ENCODE measurements at regions not wholly inside any gene's neighbourhood (a gene's known extent, or its start where the extent isn't known, plus 50 kb on each side); places are given as distances from the start of the nearest gene placed in this dataset.

GRCh38 chr5:74028406-74028805 is 402.4 kb downstream of the ARHGEF28 start:
- DNase-seq (ENCODE audit: low read depth in 2 of 2): no peak

DNA sequence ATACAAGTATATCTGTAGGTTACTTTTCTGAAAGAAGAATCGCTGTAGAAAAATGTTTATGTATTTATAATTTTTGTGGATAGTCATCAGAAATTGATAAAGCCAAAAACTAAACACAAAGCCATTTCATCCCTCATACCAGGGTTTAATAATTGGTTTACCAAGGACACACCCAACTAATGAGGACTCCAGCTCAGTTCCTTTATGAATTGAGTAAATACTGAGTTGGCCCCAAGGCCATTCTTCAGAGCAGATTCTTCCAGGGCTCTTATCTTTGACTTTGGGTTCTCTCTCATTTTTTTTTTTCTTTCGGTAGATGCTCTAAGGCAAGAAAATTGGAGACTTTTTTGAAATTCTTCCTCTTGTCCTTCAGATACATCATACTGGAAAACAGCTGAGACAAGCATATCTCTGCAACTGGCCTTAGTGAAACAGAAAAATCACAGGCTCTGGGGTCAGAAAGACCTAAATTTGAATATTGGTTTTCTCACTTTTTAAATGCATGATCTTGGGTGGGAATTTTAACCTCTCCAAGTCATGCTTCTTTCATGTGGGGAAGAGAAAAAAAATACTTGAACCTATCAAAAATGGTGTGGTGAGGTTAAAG is 401.8 kb downstream of the ARHGEF28 start:
- DNase-seq (ENCODE audit: low read depth in 2 of 2): no peak

GRCh38 chr5:74026310-74026709 is 400.3 kb downstream of the ARHGEF28 start:
- no peak for DNase-seq (ENCODE audit: low read depth in 2 of 2)

DNA sequence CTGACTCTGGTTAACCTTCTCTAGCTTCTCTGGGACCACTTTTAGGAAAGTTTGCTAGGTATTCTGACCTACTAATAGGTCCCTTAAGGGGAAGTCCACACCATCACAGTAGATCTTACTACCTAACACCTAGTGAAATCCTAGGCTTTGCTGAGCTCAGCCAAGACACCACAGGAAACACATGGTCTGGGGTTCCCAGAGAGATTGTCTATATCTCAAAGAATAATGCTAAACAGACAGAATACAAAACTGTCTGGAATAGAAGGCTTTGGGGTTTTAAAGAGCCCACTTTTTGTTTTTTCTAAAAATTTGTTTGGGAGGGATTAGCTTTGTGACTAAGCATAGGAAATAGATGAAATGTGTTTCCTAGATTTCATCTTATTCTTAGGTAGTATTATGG is 395.1 kb downstream of the ARHGEF28 start:
- no peak for DNase-seq (ENCODE audit: low read depth in 2 of 2)

DNA sequence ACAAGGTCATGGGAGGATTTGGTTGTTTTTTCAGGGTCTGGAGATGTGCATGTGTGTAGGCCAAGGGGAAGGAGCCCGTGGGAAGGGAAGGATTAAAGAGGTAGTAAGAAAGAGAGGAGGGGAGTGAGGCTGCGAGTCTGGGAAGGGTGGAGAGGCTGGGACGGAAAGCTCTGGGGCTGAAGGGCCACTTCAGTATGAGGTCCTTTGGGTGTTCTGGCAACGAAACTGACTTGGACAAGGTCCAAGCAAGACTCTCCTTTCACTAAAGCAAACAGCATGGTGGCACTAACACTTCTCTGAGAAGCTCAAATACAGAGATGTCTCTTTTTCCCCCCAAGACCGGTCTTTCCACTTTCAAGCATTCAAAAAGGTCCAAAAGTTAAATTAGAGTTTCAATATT is 394.5 kb downstream of the ARHGEF28 start:
- DNase-seq (ENCODE audit: low read depth in 2 of 2): no peak

- DNase-seq (ENCODE audit: low read depth in 2 of 2): no peak
These were observed 393.9 kb downstream of the ARHGEF28 start for GRCh38 chr5:74019923-74020322.

DNA sequence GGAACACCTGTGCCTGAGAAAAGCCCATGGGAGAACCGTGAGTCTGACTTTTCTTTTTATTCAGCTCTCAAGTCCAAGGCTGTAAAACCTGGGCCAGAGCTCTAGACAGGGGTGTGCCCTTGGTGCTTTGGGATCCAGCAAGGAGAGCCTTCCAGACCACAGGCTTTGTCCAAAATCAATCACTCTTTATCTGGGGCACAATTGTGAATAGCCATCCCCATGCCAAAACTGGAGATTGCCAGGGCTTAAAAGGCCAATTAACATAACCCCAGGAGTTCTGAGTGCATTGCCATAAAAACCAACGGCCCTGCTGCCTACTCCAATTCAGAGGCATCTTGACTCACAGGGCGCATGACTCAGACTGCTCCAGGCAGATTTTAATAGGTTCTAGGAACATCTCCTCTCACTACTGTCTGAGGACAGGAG is 391.8 kb downstream of the ARHGEF28 start:
- no peak for DNase-seq (ENCODE audit: low read depth in 2 of 2)

- DNase-seq (ENCODE audit: low read depth in 2 of 2): no peak
These were observed 391.1 kb downstream of the ARHGEF28 start for GRCh38 chr5:74017112-74017511.

GRCh38 chr5:74016373-74016772 is 390.4 kb downstream of the ARHGEF28 start:
- DNase-seq (ENCODE audit: low read depth in 2 of 2): no peak

DNA sequence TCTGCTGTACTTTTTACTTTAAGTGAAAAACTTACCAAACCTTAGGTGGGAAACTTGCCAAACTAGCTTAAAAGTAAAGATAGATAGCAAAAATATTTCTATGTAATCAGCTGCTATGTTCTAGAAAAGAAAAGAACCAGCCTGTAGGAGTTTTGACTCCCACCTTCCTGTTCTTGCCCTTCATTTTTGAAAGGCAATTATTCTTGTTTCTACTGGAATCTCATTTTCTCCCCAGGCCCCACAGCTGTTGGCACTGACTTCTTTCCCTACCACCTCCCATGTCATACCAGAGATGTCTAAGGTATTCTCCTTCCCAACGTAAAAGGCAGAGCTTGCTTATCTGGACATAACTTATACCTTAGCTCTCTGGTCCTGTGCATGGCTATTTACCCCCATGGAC is 389.7 kb downstream of the ARHGEF28 start:
- no peak for DNase-seq (ENCODE audit: low read depth in 2 of 2)

DNA sequence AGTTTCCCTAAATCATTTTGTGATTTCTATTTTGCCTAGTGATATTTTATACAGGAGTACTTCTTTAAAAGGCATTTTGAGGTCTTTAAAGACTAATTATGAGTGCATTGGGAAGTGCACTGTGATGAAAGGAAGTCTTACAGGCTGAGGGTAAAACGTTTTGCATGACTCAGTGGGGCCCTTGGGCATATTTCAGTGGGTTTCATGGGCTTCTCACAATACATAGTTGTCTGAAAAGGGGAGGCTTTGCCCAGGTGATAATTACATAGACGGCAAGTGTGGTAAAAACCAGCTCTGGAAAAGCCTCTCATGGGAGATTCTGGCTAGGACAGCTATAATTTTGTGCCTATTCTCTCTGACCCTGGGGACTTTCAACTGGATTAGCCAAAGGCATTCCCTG is 387.2 kb downstream of the ARHGEF28 start:
- DNase-seq (ENCODE audit: low read depth in 2 of 2): no peak

DNA sequence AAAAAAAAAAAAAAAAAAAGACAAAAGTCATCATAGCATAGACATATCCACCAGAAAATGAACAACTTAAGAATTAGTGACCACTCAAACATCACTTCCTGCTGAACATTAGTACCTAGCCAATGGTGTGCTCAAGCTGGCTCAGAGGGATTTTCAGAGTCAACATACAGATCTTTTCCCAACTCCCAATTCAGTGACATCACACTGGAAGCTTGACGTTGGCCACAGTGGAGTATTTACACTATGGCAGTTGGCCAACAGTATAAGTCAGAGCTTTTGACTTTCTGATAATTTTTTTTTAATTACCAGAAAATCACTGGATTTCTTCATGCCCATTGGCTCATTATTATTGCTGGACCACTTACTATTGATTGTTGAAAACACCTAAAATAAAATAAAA is 383.5 kb downstream of the ARHGEF28 start:
- no peak for DNase-seq (ENCODE audit: low read depth in 2 of 2)

DNA sequence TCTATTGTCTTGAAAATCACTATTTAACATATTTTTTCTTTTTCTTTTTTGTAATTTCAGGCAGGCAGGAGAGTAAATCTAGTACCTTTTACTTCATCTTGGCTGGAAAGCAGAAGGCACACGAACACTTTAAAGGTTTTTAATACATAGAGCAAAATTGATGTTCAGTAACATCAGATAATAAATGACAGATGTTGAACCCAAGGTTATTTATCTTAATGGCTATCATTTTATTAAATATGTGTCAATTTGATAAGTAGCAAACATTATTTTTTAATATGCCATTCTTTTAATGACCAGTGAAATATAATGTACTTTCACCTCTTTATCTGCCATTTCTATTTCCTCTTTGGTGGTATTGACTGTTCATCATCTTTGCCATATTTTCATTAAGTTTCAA is 381.2 kb downstream of the ARHGEF28 start:
- DNase-seq (ENCODE audit: low read depth in 2 of 2): no peak

DNA sequence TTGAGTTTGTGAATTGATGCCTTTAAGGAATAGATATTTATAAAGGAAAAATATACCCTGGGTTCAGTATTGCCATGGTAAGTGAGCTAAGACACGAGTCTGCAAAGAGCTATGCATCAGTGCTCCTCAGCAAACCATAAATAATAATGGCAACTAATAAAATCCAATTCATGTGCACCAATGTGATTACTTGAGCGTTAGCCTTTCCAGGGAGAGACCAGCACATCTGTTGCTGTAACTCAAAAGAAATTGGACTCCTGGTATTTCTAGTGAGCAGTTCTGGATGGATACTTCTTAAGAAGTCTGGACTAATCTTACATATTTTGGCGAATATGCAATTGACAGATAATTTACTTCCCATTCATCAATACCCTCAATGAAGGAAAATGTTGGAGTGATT is 373.3 kb downstream of the ARHGEF28 start:
- DNase-seq (ENCODE audit: low read depth in 2 of 2): no peak

GRCh38 chr5:73998489-73998888 is 372.5 kb downstream of the ARHGEF28 start:
- DNase-seq (ENCODE audit: low read depth in 2 of 2): no peak

GRCh38 chr5:73997960-73998359 is 372.0 kb downstream of the ARHGEF28 start:
- no peak for DNase-seq (ENCODE audit: low read depth in 2 of 2)

GRCh38 chr5:73996151-73996755 is 370.3 kb downstream of the ARHGEF28 start:
- no peak for DNase-seq (ENCODE audit: low read depth in 2 of 2)

DNA sequence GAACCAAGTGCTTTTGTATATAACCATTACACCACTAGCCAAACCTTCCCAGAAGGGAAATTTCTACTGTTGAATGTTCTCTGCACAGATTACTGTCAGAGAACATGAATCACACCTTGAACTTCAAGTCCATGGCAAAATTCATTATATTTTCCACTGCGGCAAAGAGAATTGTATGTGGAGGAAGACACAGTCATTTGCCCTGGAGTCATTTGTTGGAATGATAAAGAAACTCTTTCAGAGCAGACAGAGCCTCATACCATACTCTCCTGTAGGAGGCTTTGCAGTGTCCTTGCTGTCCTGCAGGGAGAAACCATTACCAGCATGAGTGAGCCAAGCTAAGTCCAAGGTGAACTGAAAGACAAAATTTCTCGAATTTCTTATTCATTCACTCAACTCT is 369.0 kb downstream of the ARHGEF28 start:
- DNase-seq (ENCODE audit: low read depth in 2 of 2): no peak
